H1 (cell line): ENCODE measurements at regions not wholly inside any gene's neighbourhood (a gene's known extent, or its start where the extent isn't known, plus 50 kb on each side); places are given as distances from the start of the nearest gene placed in this dataset.

ENCODE experiments used
- BCL11A ChIP-seq, 2 experiments: IDR thresholded peaks; one replicate each; pipeline ENCODE4 v1.6.1; 2011; ENCODE audit warnings: low read depth in 2 of 2, low read length in 2 of 2, mild to moderate bottlenecking in 2 of 2
- CHD2 ChIP-seq: IDR thresholded peaks from 2 replicates; pipeline ENCODE4 v1.6.1; 2012; ENCODE audit warnings: low read length, improper control_type of control experiment
- GABPA ChIP-seq: IDR thresholded peaks from 2 replicates; pipeline ENCODE4 v1.6.1; 2011; ENCODE audit warnings: mild to moderate bottlenecking, low read length, moderate library complexity, borderline replicate concordance; ENCODE audit not compliant: insufficient read depth
- POLR2A ChIP-seq, 2 experiments: IDR thresholded peaks; 1 replicate in 1 of 2; 2 replicates in 1 of 2; pipeline ENCODE4 v1.6.1; 2011; ENCODE audit warnings: low read depth in 2 of 2, low read length in 2 of 2, mild to moderate bottlenecking in 2 of 2; ENCODE audit errors: control extremely low read depth in 1 of 2
- POLR2AphosphoS5 ChIP-seq: IDR thresholded peaks from 2 replicates; pipeline ENCODE4 v1.6.1; 2011; ENCODE audit warnings: low read depth, low read length
- POU5F1 ChIP-seq: IDR thresholded peaks from 2 replicates; pipeline ENCODE4 v1.6.1; 2011; ENCODE audit warnings: low read depth, mild to moderate bottlenecking, low read length, moderate library complexity
- SP2 ChIP-seq: IDR thresholded peaks from 2 replicates; pipeline ENCODE4 v1.6.1; 2012; ENCODE audit warnings: mild to moderate bottlenecking, low read length, inconsistent platforms
- SUZ12 ChIP-seq: fragments of 200-600 bp; sonication (generic); IDR thresholded peaks from 2 replicates; pipeline ENCODE4 v1.6.1; 2012; ENCODE audit warnings: mild to moderate bottlenecking, inconsistent platforms, low read length, moderate library complexity, mixed read lengths
- TEAD4 ChIP-seq: IDR thresholded peaks from 2 replicates; pipeline ENCODE4 v1.6.1; 2012; ENCODE audit warnings: low read depth, low read length, inconsistent platforms, mixed read lengths
- TF ChIP-seq, protein P1 (sequence below): fragments of 300-600 bp; sonication (generic); IDR thresholded peaks from 2 replicates; pipeline ENCODE4 v1.7.1; 2012; ENCODE audit warnings: low read length, moderate library complexity, mild to moderate bottlenecking, inconsistent platforms; ENCODE audit not compliant: insufficient replicate concordance
- TF ChIP-seq, protein P2 (sequence below): IDR thresholded peaks from 2 replicates; pipeline ENCODE4 v1.6.1; 2012; ENCODE audit warnings: inconsistent platforms

DNA sequence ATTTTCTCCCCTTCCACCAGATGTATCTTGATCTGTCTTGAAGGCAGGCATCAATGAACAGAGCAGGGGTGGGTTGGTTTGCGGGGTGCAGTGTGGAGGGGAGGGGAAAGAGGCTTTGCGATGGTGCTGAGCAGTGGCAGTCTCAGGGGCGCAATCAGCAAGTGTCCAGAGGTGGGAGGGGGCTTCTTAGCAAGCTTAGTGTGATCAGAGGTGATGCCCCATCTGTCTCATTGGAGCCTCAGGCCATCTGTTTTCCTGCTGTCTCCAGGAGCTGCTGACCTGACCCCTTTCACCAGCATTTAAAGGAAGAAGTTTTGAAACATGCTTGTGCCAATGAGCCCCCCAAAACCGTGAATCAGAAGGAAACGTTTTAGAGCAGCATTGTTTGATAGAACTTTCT, 187.7 kb upstream of the LHX5 start (continued):
- TF ChIP-seq, protein P1, sequence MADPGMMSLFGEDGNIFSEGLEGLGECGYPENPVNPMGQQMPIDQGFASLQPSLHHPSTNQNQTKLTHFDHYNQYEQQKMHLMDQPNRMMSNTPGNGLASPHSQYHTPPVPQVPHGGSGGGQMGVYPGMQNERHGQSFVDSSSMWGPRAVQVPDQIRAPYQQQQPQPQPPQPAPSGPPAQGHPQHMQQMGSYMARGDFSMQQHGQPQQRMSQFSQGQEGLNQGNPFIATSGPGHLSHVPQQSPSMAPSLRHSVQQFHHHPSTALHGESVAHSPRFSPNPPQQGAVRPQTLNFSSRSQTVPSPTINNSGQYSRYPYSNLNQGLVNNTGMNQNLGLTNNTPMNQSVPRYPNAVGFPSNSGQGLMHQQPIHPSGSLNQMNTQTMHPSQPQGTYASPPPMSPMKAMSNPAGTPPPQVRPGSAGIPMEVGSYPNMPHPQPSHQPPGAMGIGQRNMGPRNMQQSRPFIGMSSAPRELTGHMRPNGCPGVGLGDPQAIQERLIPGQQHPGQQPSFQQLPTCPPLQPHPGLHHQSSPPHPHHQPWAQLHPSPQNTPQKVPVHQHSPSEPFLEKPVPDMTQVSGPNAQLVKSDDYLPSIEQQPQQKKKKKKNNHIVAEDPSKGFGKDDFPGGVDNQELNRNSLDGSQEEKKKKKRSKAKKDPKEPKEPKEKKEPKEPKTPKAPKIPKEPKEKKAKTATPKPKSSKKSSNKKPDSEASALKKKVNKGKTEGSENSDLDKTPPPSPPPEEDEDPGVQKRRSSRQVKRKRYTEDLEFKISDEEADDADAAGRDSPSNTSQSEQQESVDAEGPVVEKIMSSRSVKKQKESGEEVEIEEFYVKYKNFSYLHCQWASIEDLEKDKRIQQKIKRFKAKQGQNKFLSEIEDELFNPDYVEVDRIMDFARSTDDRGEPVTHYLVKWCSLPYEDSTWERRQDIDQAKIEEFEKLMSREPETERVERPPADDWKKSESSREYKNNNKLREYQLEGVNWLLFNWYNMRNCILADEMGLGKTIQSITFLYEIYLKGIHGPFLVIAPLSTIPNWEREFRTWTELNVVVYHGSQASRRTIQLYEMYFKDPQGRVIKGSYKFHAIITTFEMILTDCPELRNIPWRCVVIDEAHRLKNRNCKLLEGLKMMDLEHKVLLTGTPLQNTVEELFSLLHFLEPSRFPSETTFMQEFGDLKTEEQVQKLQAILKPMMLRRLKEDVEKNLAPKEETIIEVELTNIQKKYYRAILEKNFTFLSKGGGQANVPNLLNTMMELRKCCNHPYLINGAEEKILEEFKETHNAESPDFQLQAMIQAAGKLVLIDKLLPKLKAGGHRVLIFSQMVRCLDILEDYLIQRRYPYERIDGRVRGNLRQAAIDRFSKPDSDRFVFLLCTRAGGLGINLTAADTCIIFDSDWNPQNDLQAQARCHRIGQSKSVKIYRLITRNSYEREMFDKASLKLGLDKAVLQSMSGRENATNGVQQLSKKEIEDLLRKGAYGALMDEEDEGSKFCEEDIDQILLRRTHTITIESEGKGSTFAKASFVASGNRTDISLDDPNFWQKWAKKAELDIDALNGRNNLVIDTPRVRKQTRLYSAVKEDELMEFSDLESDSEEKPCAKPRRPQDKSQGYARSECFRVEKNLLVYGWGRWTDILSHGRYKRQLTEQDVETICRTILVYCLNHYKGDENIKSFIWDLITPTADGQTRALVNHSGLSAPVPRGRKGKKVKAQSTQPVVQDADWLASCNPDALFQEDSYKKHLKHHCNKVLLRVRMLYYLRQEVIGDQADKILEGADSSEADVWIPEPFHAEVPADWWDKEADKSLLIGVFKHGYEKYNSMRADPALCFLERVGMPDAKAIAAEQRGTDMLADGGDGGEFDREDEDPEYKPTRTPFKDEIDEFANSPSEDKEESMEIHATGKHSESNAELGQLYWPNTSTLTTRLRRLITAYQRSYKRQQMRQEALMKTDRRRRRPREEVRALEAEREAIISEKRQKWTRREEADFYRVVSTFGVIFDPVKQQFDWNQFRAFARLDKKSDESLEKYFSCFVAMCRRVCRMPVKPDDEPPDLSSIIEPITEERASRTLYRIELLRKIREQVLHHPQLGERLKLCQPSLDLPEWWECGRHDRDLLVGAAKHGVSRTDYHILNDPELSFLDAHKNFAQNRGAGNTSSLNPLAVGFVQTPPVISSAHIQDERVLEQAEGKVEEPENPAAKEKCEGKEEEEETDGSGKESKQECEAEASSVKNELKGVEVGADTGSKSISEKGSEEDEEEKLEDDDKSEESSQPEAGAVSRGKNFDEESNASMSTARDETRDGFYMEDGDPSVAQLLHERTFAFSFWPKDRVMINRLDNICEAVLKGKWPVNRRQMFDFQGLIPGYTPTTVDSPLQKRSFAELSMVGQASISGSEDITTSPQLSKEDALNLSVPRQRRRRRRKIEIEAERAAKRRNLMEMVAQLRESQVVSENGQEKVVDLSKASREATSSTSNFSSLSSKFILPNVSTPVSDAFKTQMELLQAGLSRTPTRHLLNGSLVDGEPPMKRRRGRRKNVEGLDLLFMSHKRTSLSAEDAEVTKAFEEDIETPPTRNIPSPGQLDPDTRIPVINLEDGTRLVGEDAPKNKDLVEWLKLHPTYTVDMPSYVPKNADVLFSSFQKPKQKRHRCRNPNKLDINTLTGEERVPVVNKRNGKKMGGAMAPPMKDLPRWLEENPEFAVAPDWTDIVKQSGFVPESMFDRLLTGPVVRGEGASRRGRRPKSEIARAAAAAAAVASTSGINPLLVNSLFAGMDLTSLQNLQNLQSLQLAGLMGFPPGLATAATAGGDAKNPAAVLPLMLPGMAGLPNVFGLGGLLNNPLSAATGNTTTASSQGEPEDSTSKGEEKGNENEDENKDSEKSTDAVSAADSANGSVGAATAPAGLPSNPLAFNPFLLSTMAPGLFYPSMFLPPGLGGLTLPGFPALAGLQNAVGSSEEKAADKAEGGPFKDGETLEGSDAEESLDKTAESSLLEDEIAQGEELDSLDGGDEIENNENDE: no peak
- TF ChIP-seq TEAD4 (no peak), GABPA (no peak), SUZ12 (no peak), POLR2AphosphoS5 (no peak), POLR2A (IDR thresholded peaks at IDR 0.05; ENCODE audit: control extremely low read depth in 1 of 2, low read depth in 2 of 2, low read length in 2 of 2) (no peak), POU5F1 (no peak), SP2 (no peak), BCL11A (IDR thresholded peaks at IDR 0.05; ENCODE audit: low read depth in 2 of 2, low read length in 2 of 2) (no peak), CHD2 (no peak)
- TF ChIP-seq, protein P2, sequence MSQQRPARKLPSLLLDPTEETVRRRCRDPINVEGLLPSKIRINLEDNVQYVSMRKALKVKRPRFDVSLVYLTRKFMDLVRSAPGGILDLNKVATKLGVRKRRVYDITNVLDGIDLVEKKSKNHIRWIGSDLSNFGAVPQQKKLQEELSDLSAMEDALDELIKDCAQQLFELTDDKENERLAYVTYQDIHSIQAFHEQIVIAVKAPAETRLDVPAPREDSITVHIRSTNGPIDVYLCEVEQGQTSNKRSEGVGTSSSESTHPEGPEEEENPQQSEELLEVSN: no peak
- TF ChIP-seq, all 59 proteins: peak for 0
